ENCODE measurements at regions not wholly inside any gene's neighbourhood (a gene's known extent, or its start where the extent isn't known, plus 50 kb on each side); places are given as distances from the start of the nearest gene placed in this dataset.
A peak's percentile ranks its signal among the peaks of the same experiment; 100 is the strongest.

DNA sequence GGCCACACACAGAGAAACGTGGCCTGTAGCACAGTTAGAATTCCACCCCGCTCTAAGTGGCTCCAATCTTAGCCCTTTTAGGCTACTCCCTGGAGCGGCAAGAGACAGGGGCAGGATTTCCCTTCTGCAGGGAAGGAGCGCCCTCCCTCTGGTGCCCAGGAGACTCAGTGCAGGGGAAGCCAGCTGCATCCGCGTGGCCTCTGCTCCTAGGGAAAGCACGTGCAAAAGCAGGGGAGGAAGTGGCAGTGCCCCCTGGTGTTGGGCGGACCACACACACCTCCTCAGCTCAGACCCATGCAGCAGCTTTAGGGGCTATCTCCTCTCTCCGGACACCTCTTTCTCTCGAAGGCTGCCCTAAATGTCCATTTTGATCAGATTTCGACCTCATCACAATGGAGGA, 50.0 kb downstream of the SPRING1 start:
- H3K27ac ChIP-seq (ENCODE audit: low read depth, low read length), result no peak overlapping the region
- H3K36me3 ChIP-seq (ENCODE audit: control insufficient read depth in 5 of 5, insufficient read depth in 5 of 5, low read length in 5 of 5), result no peaks in the 10 kb centered on the region
- H3K9ac ChIP-seq (ENCODE audit: low read length in 5 of 5), result no peak overlapping the region
- H3K4me3 ChIP-seq (ENCODE audit: low read depth in 1 of 5, low read length in 5 of 5), result peak overlapping the region in 1 of 5 donors; percentile 11
- peaks cover 0 to 12% (median 2%) of the 10 kb centered on the region in 5 donors for H3K4me1 ChIP-seq (ENCODE audit: control insufficient read depth in 5 of 5, insufficient read depth in 5 of 5, low read length in 5 of 5)
- peaks cover 0 to 2% (median under 1%) of the 10 kb centered on the region in 5 donors for H3K27me3 ChIP-seq (ENCODE audit: control insufficient read depth in 5 of 5, insufficient read depth in 4 of 5, low read length in 5 of 5)
- H3K9me3 ChIP-seq (ENCODE audit: control insufficient read depth in 5 of 5, low read length in 5 of 5), result no peaks in the 10 kb centered on the region

DNA sequence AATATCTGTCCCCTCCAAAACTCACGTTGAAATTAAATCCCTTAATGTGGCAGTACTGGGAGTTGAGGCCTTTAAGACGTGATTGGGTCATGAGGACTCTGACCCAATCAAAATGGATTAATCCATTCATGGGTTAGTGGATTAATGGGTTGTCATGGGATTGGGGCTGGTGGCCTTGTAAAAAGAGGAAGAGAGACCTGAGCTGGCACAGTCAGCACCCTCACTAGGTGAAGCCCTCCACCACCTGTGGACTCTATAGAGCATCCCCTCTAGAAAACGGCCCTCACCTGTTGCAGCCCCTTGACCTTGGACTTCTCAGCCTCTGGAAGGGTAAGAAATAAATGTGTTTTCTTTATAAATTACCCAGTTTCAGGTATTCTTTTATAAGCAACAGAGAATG, 53.0 kb downstream of the SPRING1 start:
- Histone ChIP-seq H3K27ac (ENCODE audit: low read depth, low read length) (no peak overlapping the region), H3K36me3 (ENCODE audit: control insufficient read depth in 5 of 5, insufficient read depth in 5 of 5, low read length in 5 of 5) (no peaks in the 10 kb centered on the region), H3K27me3 (ENCODE audit: control insufficient read depth in 5 of 5, insufficient read depth in 4 of 5, low read length in 5 of 5) (peaks cover 0 to under 1% (median 0%) of the 10 kb centered on the region in 5 donors), H3K4me1 (ENCODE audit: control insufficient read depth in 5 of 5, insufficient read depth in 5 of 5, low read length in 5 of 5) (peaks cover 0 to 9% (median 0%) of the 10 kb centered on the region in 5 donors), H3K9me3 (ENCODE audit: control insufficient read depth in 5 of 5, low read length in 5 of 5) (no peaks in the 10 kb centered on the region), H3K9ac (ENCODE audit: low read length in 5 of 5) (no peak overlapping the region), H3K4me3 (ENCODE audit: low read depth in 1 of 5, low read length in 5 of 5) (no peak overlapping the region)

DNA sequence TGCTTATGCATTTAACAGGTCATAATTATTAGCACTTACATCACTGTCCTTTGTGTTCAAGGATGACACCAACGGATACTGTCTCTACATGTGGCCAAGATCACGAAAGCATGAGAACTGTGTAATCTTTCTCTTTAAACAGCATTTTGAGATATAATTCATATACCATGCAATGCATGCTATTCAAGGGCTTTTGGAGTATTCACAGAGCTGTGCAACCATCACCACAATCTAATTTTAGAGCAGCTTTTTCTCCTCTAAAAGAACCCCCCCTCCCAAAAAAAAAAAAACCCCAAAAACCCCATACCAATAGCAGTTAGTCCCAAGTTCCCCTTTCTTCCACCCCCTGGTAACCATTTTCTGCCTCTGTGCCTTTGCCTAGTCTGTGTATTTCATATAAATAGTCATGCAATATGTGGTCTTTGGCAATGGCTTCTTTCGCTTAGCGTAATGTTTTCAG, 60.6 kb downstream of the SPRING1 start:
- Histone ChIP-seq H3K4me1 (ENCODE audit: control insufficient read depth in 5 of 5, insufficient read depth in 5 of 5, low read length in 5 of 5) (peaks cover 2 to 44% (median 6%) of the 10 kb centered on the region in 5 donors), H3K9me3 (ENCODE audit: control insufficient read depth in 5 of 5, low read length in 5 of 5) (no peaks in the 10 kb centered on the region), H3K9ac (ENCODE audit: low read length in 5 of 5) (no peak overlapping the region), H3K4me3 (ENCODE audit: low read depth in 1 of 5, low read length in 5 of 5) (no peak overlapping the region), H3K27me3 (ENCODE audit: control insufficient read depth in 5 of 5, insufficient read depth in 4 of 5, low read length in 5 of 5) (no peaks in the 10 kb centered on the region), H3K27ac (ENCODE audit: low read depth, low read length) (peak overlapping the region; percentile 3), H3K36me3 (ENCODE audit: control insufficient read depth in 5 of 5, insufficient read depth in 5 of 5, low read length in 5 of 5) (no peaks in the 10 kb centered on the region)

GRCh38 chr12:116675339-116676107, 62.3 kb downstream of the SPRING1 start:
- H3K4me1 ChIP-seq (ENCODE audit: control insufficient read depth in 5 of 5, insufficient read depth in 5 of 5, low read length in 5 of 5), result peaks cover 2 to 44% (median 6%) of the 10 kb centered on the region in 5 donors
- peaks cover 0 to 6% (median 0%) of the 10 kb centered on the region in 5 donors for H3K9me3 ChIP-seq (ENCODE audit: control insufficient read depth in 5 of 5, low read length in 5 of 5)
- peak overlapping the region in 1 of 5 donors; percentile 60 for H3K9ac ChIP-seq (ENCODE audit: low read length in 5 of 5)
- H3K27ac ChIP-seq (ENCODE audit: low read depth, low read length), result peak overlapping the region; percentile 61
- H3K27me3 ChIP-seq (ENCODE audit: control insufficient read depth in 5 of 5, insufficient read depth in 4 of 5, low read length in 5 of 5), result no peaks in the 10 kb centered on the region
- no peaks in the 10 kb centered on the region for H3K36me3 ChIP-seq (ENCODE audit: control insufficient read depth in 5 of 5, insufficient read depth in 5 of 5, low read length in 5 of 5)
- peak overlapping the region in 2 of 5 donors; percentile 32 to 39 for H3K4me3 ChIP-seq (ENCODE audit: low read depth in 1 of 5, low read length in 5 of 5)

DNA sequence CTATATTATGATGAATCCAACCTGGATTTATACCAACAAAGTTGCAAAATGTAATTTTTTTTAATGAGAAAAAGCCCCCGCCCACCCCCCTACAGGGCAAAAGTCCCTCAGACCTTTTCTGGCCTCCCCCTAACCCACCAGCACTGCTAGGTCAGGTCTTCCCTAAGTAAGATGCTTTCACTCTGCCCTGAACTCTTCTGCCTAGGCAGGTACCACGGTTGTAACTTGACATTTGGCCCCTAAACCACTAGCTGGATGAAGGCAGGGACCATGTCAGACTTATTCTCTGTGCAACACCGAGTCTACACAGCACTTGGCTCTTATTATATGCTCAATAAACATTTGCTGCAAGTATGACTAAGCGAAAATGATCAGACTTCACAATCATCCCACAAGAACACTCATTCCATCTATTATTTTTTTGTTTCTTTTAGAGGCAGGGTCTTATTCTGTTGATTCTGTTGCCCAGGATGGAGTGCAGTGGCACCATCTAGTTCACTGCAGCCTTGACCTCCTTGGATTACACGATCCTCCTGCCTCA, 63.2 kb downstream of the SPRING1 start:
- H3K4me1 ChIP-seq (ENCODE audit: control insufficient read depth in 5 of 5, insufficient read depth in 5 of 5, low read length in 5 of 5), result peaks cover 2 to 44% (median 6%) of the 10 kb centered on the region in 5 donors

GRCh38 chr12:116673681-116674111, 64.2 kb downstream of the SPRING1 start:
- H3K4me3 ChIP-seq (ENCODE audit: low read depth in 1 of 5, low read length in 5 of 5), result no peak overlapping the region
- H3K9ac ChIP-seq (ENCODE audit: low read length in 5 of 5), result no peak overlapping the region
- H3K9me3 ChIP-seq (ENCODE audit: control insufficient read depth in 5 of 5, low read length in 5 of 5), result peaks cover 0 to 6% (median 0%) of the 10 kb centered on the region in 5 donors
- H3K27me3 ChIP-seq (ENCODE audit: control insufficient read depth in 5 of 5, insufficient read depth in 4 of 5, low read length in 5 of 5), result no peaks in the 10 kb centered on the region
- no peak overlapping the region for H3K27ac ChIP-seq (ENCODE audit: low read depth, low read length)
- H3K36me3 ChIP-seq (ENCODE audit: control insufficient read depth in 5 of 5, insufficient read depth in 5 of 5, low read length in 5 of 5), result no peaks in the 10 kb centered on the region
- peaks cover 2 to 44% (median 6%) of the 10 kb centered on the region in 5 donors for H3K4me1 ChIP-seq (ENCODE audit: control insufficient read depth in 5 of 5, insufficient read depth in 5 of 5, low read length in 5 of 5)

More for the DNA sequence above, 63.2 kb downstream of the SPRING1 start:
- no peaks in the 10 kb centered on the region for H3K27me3 ChIP-seq (ENCODE audit: control insufficient read depth in 5 of 5, insufficient read depth in 4 of 5, low read length in 5 of 5)
- H3K9me3 ChIP-seq (ENCODE audit: control insufficient read depth in 5 of 5, low read length in 5 of 5), result peaks cover 0 to 6% (median 0%) of the 10 kb centered on the region in 5 donors
- H3K9ac ChIP-seq (ENCODE audit: low read length in 5 of 5), result peak overlapping the region in 1 of 5 donors; percentile 51
- no peaks in the 10 kb centered on the region for H3K36me3 ChIP-seq (ENCODE audit: control insufficient read depth in 5 of 5, insufficient read depth in 5 of 5, low read length in 5 of 5)
- peak overlapping the region in 1 of 5 donors; percentile 39 for H3K4me3 ChIP-seq (ENCODE audit: low read depth in 1 of 5, low read length in 5 of 5)
- peak overlapping the region; percentile 3 for H3K27ac ChIP-seq (ENCODE audit: low read depth, low read length)

DNA sequence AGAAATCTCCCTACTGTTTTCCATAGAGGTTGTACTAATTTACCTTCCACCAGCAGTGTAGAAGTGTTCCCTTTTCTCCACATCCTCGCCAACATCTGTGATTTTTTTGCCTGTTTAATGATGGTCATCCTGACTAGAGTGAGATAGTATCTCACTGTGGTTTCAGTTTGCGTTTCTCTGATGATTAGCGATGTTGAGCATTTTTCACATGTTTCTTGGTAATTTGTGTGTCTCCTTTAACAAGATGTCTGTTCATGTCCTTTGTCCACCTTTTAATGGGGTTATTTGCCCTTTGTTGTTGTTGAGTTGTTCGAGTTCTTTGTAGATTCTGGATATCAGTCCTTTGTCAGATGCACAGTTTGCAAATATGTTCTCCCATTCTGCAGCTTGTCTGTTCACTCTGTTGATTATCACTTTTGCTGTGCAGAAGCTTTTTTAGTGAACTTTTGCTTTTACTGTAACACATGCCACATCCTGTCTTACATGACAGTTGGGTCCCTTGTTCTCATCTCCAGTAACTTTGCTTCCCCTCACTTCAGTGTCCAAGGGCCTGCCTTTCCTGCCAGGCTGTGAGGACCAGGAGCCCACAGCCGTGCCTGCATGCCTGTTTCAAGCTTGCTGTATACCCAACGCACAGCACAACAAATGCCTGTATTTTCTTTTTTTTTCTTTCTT, 64.9 kb downstream of the SPRING1 start:
- peaks cover 2 to 44% (median 6%) of the 10 kb centered on the region in 5 donors for H3K4me1 ChIP-seq (ENCODE audit: control insufficient read depth in 5 of 5, insufficient read depth in 5 of 5, low read length in 5 of 5)
- H3K27me3 ChIP-seq (ENCODE audit: control insufficient read depth in 5 of 5, insufficient read depth in 4 of 5, low read length in 5 of 5), result no peaks in the 10 kb centered on the region
- no peaks in the 10 kb centered on the region for H3K36me3 ChIP-seq (ENCODE audit: control insufficient read depth in 5 of 5, insufficient read depth in 5 of 5, low read length in 5 of 5)
- no peak overlapping the region for H3K9ac ChIP-seq (ENCODE audit: low read length in 5 of 5)
- no peak overlapping the region for H3K4me3 ChIP-seq (ENCODE audit: low read depth in 1 of 5, low read length in 5 of 5)
- no peak overlapping the region for H3K27ac ChIP-seq (ENCODE audit: low read depth, low read length)
- peaks cover 0 to 6% (median 0%) of the 10 kb centered on the region in 5 donors for H3K9me3 ChIP-seq (ENCODE audit: control insufficient read depth in 5 of 5, low read length in 5 of 5)

DNA sequence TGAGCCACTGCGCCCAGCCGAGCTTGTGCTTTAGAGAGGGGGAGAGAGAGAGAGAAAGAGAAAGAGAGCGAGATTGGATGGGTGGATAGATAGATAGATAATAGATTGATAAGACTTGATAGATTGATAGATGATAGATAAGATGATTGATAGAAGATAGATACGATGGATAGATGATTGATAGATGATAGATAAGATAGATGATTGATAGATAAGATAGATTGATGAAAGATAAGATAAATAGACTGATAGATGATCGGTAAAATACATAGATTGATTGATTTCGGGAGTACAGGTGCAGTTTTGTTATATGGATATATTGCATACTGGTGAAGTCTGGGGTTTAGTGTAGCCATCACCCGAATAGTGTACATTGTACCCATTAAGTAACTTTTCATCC, 65.9 kb downstream of the SPRING1 start:
- Histone ChIP-seq H3K27ac (ENCODE audit: low read depth, low read length) (no peak overlapping the region), H3K9me3 (ENCODE audit: control insufficient read depth in 5 of 5, low read length in 5 of 5) (peaks cover 0 to 6% (median 0%) of the 10 kb centered on the region in 5 donors), H3K9ac (ENCODE audit: low read length in 5 of 5) (no peak overlapping the region), H3K36me3 (ENCODE audit: control insufficient read depth in 5 of 5, insufficient read depth in 5 of 5, low read length in 5 of 5) (no peaks in the 10 kb centered on the region), H3K4me3 (ENCODE audit: low read depth in 1 of 5, low read length in 5 of 5) (no peak overlapping the region), H3K4me1 (ENCODE audit: control insufficient read depth in 5 of 5, insufficient read depth in 5 of 5, low read length in 5 of 5) (peaks cover 2 to 38% (median 4%) of the 10 kb centered on the region in 5 donors), H3K27me3 (ENCODE audit: control insufficient read depth in 5 of 5, insufficient read depth in 4 of 5, low read length in 5 of 5) (no peaks in the 10 kb centered on the region)

- no peaks in the 10 kb centered on the region for H3K36me3 ChIP-seq (ENCODE audit: control insufficient read depth in 5 of 5, insufficient read depth in 5 of 5, low read length in 5 of 5)
- H3K4me1 ChIP-seq (ENCODE audit: control insufficient read depth in 5 of 5, insufficient read depth in 5 of 5, low read length in 5 of 5), result peaks cover 0 to 37% (median 2%) of the 10 kb centered on the region in 5 donors
- H3K27ac ChIP-seq (ENCODE audit: low read depth, low read length), result no peak overlapping the region
- no peaks in the 10 kb centered on the region for H3K27me3 ChIP-seq (ENCODE audit: control insufficient read depth in 5 of 5, insufficient read depth in 4 of 5, low read length in 5 of 5)
- peaks cover 0 to 6% (median 0%) of the 10 kb centered on the region in 5 donors for H3K9me3 ChIP-seq (ENCODE audit: control insufficient read depth in 5 of 5, low read length in 5 of 5)
- no peak overlapping the region for H3K4me3 ChIP-seq (ENCODE audit: low read depth in 1 of 5, low read length in 5 of 5)
- H3K9ac ChIP-seq (ENCODE audit: low read length in 5 of 5), result no peak overlapping the region
Measured at GRCh38 chr12:116670859-116671258, 67.0 kb downstream of the SPRING1 start.
